SK-N-SH (cell line): ENCODE measurements at regions not wholly inside any gene's neighbourhood (a gene's known extent, or its start where the extent isn't known, plus 50 kb on each side); places are given as distances from the start of the nearest gene placed in this dataset.

Experiments
- CTCF ChIA-PET: fragments of 300-600, 350-600 bp; formaldehyde crosslinking; extraction: SDS; loops from one replicate; lab custom pipeline; 2021; lab: Yijun Ruan, JAX
- POLR2A ChIA-PET: fragments of 350-600 bp; sonication (Branson Sonifier 250); formaldehyde crosslinking; extraction: SDS; loops from one replicate; lab custom pipeline; 2020; ENCODE audit warnings: antibody characterized with exemption, inconsistent platforms; lab: Yijun Ruan, JAX
- DNase-seq: peaks from one replicate; pipeline ENCODE4 v3.0.0; 2012
- H2AFZ ChIP-seq: fragments of 200-600 bp; sonication (generic); 2 replicates; pipeline ENCODE4 v1.8.1; 2016; ENCODE audit warnings: antibody characterized with exemption, mild to moderate bottlenecking, low read depth
- H3F3A ChIP-seq: fragments of 200-600 bp; sonication (generic); replicated peaks from 2 replicates; pipeline ENCODE3; 2016; ENCODE audit warnings: antibody characterized with exemption, mild to moderate bottlenecking; ENCODE audit not compliant: insufficient read depth
- H3K27ac ChIP-seq, 2 experiments: fragments of 200-500 bp in 1 of 2; fragments of 200-600 bp in 1 of 2; sonication (Bioruptor generic) in 1 of 2; sonication (generic), shearing (Covaris generic) in 1 of 2; 2 replicates each; pipeline versions ENCODE4 v1.5.1 to v1.6.1; 2014 to 2016; ENCODE audit warnings: low read depth in 2 of 2, inconsistent platforms in 1 of 2, low read length in 1 of 2, mild to moderate bottlenecking in 1 of 2, mixed read lengths in 1 of 2
- H3K27me3 ChIP-seq: fragments of 200-600 bp; sonication (generic), shearing (Covaris generic); 2 replicates; pipeline ENCODE4 v1.6.1; 2016; ENCODE audit warnings: mixed run types; ENCODE audit not compliant: insufficient read depth
- H3K36me3 ChIP-seq, 2 experiments: fragments of 200-500 bp in 1 of 2; fragments of 200-600 bp in 1 of 2; sonication (Bioruptor generic) in 1 of 2; sonication (generic) in 1 of 2; replicated peaks in 1 of 2; 2 replicates each; pipeline versions ENCODE3 to v1.5.1; 2014 to 2016; ENCODE audit warnings: low read length in 1 of 2, mild to moderate bottlenecking in 1 of 2; ENCODE audit not compliant: insufficient read depth in 2 of 2, control insufficient read depth in 1 of 2
- H3K4me1 ChIP-seq, 2 experiments: fragments of 200-500 bp in 1 of 2; fragments of 200-600 bp in 1 of 2; sonication (Bioruptor generic) in 1 of 2; sonication (generic), shearing (Covaris generic) in 1 of 2; 2 replicates each; pipeline versions ENCODE4 v1.5.1 to v1.6.1; 2014 to 2016; ENCODE audit warnings: low read depth in 1 of 2, low read length in 1 of 2, mixed run types in 1 of 2; ENCODE audit not compliant: insufficient read depth in 2 of 2, control insufficient read depth in 1 of 2
- H3K4me2 ChIP-seq: fragments of 200-600 bp; sonication (generic), shearing (Covaris generic); 2 replicates; pipeline ENCODE4 v1.6.1; 2017; ENCODE audit warnings: mixed run types
- H3K4me3 ChIP-seq, 2 experiments: fragments of 200-500 bp in 1 of 2; fragments of 200-600 bp in 1 of 2; sonication (Bioruptor generic) in 1 of 2; sonication (generic), shearing (Covaris generic) in 1 of 2; 2 replicates each; pipeline versions ENCODE4 v1.5.1 to v1.8.1; 2014 to 2016; ENCODE audit warnings: low read depth in 2 of 2, inconsistent platforms in 1 of 2, low read length in 1 of 2, mild to moderate bottlenecking in 1 of 2, mixed read lengths in 1 of 2, moderate library complexity in 1 of 2
- H3K79me2 ChIP-seq: fragments of 200-600 bp; sonication (generic); 2 replicates; pipeline ENCODE4 v1.8.1; 2017; ENCODE audit warnings: mild to moderate bottlenecking; ENCODE audit not compliant: insufficient read depth
- H3K9ac ChIP-seq: fragments of 200-600 bp; sonication (generic); 2 replicates; pipeline ENCODE4 v1.6.1; 2017; ENCODE audit warnings: mixed run types
- H3K9me2 ChIP-seq: fragments of 200-600 bp; sonication (generic); 2 replicates; pipeline ENCODE4 v1.6.1; 2017; ENCODE audit warnings: mixed run types
- H3K9me3 ChIP-seq: fragments of 200-600 bp; sonication (generic); 2 replicates; pipeline ENCODE4 v1.6.1; 2017; ENCODE audit warnings: mixed run types, mild to moderate bottlenecking, moderate library complexity
- H4K20me1 ChIP-seq: fragments of 200-600 bp; sonication (generic); 2 replicates; pipeline ENCODE4 v1.6.1; 2017; ENCODE audit warnings: mild to moderate bottlenecking, mixed run types; ENCODE audit not compliant: insufficient read depth
- EZH2phosphoT487 ChIP-seq: fragments of 200-600 bp; sonication (generic); IDR thresholded peaks from 2 replicates; pipeline ENCODE4 v1.6.1; 2017; ENCODE audit warnings: low read depth, mixed run types, mild to moderate bottlenecking, antibody characterized with exemption, moderate library complexity, borderline replicate concordance
- FOSL2 ChIP-seq: IDR thresholded peaks from 2 replicates; pipeline ENCODE4 v1.4.0; 2012; ENCODE audit warnings: low read depth, mild to moderate bottlenecking, moderate library complexity, borderline replicate concordance
- FOXJ3 ChIP-seq: sonication (generic); formaldehyde crosslinking; IDR thresholded peaks from 2 replicates; pipeline ENCODE4 v1.5.1; 2020; ENCODE audit warnings: mild to moderate bottlenecking, missing genetic modification reagents
- FOXM1 ChIP-seq: IDR thresholded peaks from 2 replicates; pipeline ENCODE4 v1.4.0; 2012; ENCODE audit warnings: low read depth, mild to moderate bottlenecking
- GATA2 ChIP-seq: sonication (generic); formaldehyde crosslinking; IDR thresholded peaks from 2 replicates; pipeline ENCODE4 v1.5.0; 2020; ENCODE audit warnings: mild to moderate bottlenecking, missing genetic modification reagents
- IRF3 ChIP-seq: fragments of 150-350 bp; IDR thresholded peaks from 2 replicates; pipeline ENCODE4 v1.6.1; 2016; ENCODE audit warnings: mild to moderate bottlenecking, low read depth, low read length
- MEF2A ChIP-seq: IDR thresholded peaks from 2 replicates; pipeline ENCODE4 v1.4.0; 2012; ENCODE audit warnings: low read depth, borderline replicate concordance
- TAF1 ChIP-seq: IDR thresholded peaks from 2 replicates; pipeline ENCODE4 v1.6.1; 2012; ENCODE audit warnings: low read depth, mild to moderate bottlenecking, low read length, moderate library complexity, borderline replicate concordance
- TEAD4 ChIP-seq: IDR thresholded peaks from 2 replicates; pipeline ENCODE4 v1.4.0; 2012; ENCODE audit warnings: mild to moderate bottlenecking, borderline replicate concordance; ENCODE audit not compliant: insufficient read depth
- YY1 ChIP-seq: IDR thresholded peaks from 2 replicates; pipeline ENCODE4 v1.4.0; 2012; ENCODE audit warnings: low read depth, mild to moderate bottlenecking
- whole genome bisulfite sequencing: methylation state at CpG from one replicate; pipeline ENCODE4 v1.1.6; 2017; ENCODE audit warnings: low lambda C conversion rate; 5-methylcytosine and 5-hydroxymethylcytosine counted together
- TF ChIP-seq, protein P1 (sequence below): fragments of 200-600 bp; sonication (generic); IDR thresholded peaks from 2 replicates; pipeline ENCODE4 v1.6.1; 2017; ENCODE audit warnings: antibody characterized with exemption, mild to moderate bottlenecking, moderate library complexity

- CTCF ChIA-PET: no interaction called here
- POLR2A ChIA-PET: no interaction called here
- H3K4me2 ChIP-seq: no peak overlapping the region
Measured at GRCh38 chr15:97459771-97460170, 500.7 kb upstream of the ARRDC4 start.

DNA sequence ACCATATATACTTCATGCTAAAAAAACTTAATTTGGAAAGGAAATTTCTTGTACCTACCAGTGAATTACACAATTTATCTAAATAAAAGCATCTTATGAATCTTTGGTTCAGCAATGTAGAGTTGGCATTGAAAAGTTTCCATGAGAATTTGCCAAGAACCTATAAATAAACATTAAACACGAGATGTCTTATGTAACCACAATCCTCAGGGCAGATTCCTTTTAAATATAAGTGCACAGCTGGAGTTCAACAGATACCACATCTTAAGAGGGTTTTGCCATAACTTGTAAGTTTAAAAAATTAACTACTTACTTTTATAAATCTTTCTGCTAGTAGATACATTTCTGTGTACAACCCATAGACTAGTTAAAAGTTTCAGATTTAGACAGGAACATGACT lies 499.3 kb upstream of the ARRDC4 start:
- Histone ChIP-seq H3K36me3 (no peaks in the 10 kb centered on the region), H3K4me1 (no peaks in the 10 kb centered on the region), H4K20me1 (no peaks in the 10 kb centered on the region), H3K4me2 (no peak overlapping the region), H3K27me3 (no peaks in the 10 kb centered on the region), H3K4me3 (no peak overlapping the region), H2AFZ (no peak overlapping the region), H3K9me3 (no peaks in the 10 kb centered on the region), H3K9ac (no peak overlapping the region), H3K27ac (no peak overlapping the region), H3K9me2 (no peaks in the 10 kb centered on the region), H3F3A (no peaks in the 10 kb centered on the region), H3K79me2 (no peaks in the 10 kb centered on the region)
- DNase-seq: no peak
- ChIA-PET POLR2A (no interaction called here), CTCF (no interaction called here)
- 0% methylated on average over 1 of the region's 1 CpG for WGBS
- TF ChIP-seq GATA2 (CRISPR knock-in tag): no peak

More at GRCh38 chr15:97459771-97460170, 500.7 kb upstream of the ARRDC4 start:
- H3K9me2 ChIP-seq: no peaks in the 10 kb centered on the region
- no peaks in the 10 kb centered on the region for H4K20me1 ChIP-seq
- DNase-seq: no peak
- H3K36me3 ChIP-seq: no peaks in the 10 kb centered on the region
- no peaks in the 10 kb centered on the region for H3K27me3 ChIP-seq
- no peak overlapping the region for H3K4me3 ChIP-seq
- H3K27ac ChIP-seq: no peak overlapping the region
- no peak overlapping the region for H2AFZ ChIP-seq
- TF ChIP-seq EZH2phosphoT487 (no peak), IRF3 (no peak), TEAD4 (no peak), FOXM1 (no peak), YY1 (no peak), TAF1 (no peak), FOXJ3 (no peak), FOSL2 (no peak), MEF2A (no peak)
- TF ChIP-seq, protein P1, sequence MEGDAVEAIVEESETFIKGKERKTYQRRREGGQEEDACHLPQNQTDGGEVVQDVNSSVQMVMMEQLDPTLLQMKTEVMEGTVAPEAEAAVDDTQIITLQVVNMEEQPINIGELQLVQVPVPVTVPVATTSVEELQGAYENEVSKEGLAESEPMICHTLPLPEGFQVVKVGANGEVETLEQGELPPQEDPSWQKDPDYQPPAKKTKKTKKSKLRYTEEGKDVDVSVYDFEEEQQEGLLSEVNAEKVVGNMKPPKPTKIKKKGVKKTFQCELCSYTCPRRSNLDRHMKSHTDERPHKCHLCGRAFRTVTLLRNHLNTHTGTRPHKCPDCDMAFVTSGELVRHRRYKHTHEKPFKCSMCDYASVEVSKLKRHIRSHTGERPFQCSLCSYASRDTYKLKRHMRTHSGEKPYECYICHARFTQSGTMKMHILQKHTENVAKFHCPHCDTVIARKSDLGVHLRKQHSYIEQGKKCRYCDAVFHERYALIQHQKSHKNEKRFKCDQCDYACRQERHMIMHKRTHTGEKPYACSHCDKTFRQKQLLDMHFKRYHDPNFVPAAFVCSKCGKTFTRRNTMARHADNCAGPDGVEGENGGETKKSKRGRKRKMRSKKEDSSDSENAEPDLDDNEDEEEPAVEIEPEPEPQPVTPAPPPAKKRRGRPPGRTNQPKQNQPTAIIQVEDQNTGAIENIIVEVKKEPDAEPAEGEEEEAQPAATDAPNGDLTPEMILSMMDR: no peak
- TF ChIP-seq, all 33 proteins: peak for 0
- Histone ChIP-seq H3F3A (no peaks in the 10 kb centered on the region), H3K79me2 (no peaks in the 10 kb centered on the region), H3K4me1 (no peaks in the 10 kb centered on the region), H3K9ac (no peak overlapping the region), H3K9me3 (no peaks in the 10 kb centered on the region)
- WGBS: 0% methylated on average over 1 of the region's 1 CpG
